Tibial nerve (tissue), 4 donors: ENCODE measurements at regions not wholly inside any gene's neighbourhood (a gene's known extent, or its start where the extent isn't known, plus 50 kb on each side); places are given as distances from the start of the nearest gene placed in this dataset.

Experiments
- DNase-seq, 2 donors: peaks; one replicate each; pipeline ENCODE4 v3.0.0-alpha.2; 2019; ENCODE audit warnings: low spot score in 2 of 2
- H3K27ac ChIP-seq, 4 donors: fragments of 200-600 bp; sonication (generic) in 3 of 4; one replicate each; pipeline ENCODE4 v1.5.1; 2017 to 2019; ENCODE audit warnings: mild to moderate bottlenecking in 1 of 4
- H3K27me3 ChIP-seq, 2 donors: fragments of 200-600 bp; sonication (generic) in 1 of 2; one replicate each; pipeline versions ENCODE4 v1.5.1 to v1.6.0; 2017 to 2019
- H3K36me3 ChIP-seq, 3 donors: fragments of 200-600 bp; sonication (generic); one replicate each; pipeline ENCODE4 v1.5.1; 2018 to 2019
- H3K4me1 ChIP-seq, 4 donors: fragments of 200-600 bp; sonication (generic) in 3 of 4; one replicate each; pipeline ENCODE4 v1.5.1; 2017 to 2019
- H3K4me3 ChIP-seq, 4 donors: fragments of 200-600 bp; sonication (generic) in 3 of 4; one replicate each; pipeline ENCODE4 v1.5.1; 2017 to 2019; ENCODE audit warnings: mild to moderate bottlenecking in 1 of 4, moderate library complexity in 1 of 4
- H3K9me3 ChIP-seq, 4 donors: fragments of 200-600 bp; sonication (generic) in 3 of 4; one replicate each; pipeline ENCODE4 v1.5.1; 2017 to 2019
- CTCF ChIP-seq, 5 experiments: fragments of 200-600 bp in 3 of 5; fragments of 450-650 bp in 2 of 5; sonication (generic) in 3 of 5; IDR thresholded peaks; one replicate each; pipeline ENCODE4 v1.5.1; 2016 to 2019; ENCODE audit warnings: antibody characterized with exemption in 5 of 5, mild to moderate bottlenecking in 3 of 5, moderate library complexity in 2 of 5
- EP300 ChIP-seq, 2 donors: sonication (generic); formaldehyde crosslinking; IDR thresholded peaks; one replicate each; pipeline ENCODE4 v1.6.1; 2017; ENCODE audit warnings: antibody characterized with exemption in 2 of 2, mild to moderate bottlenecking in 1 of 2
- POLR2A ChIP-seq, 2 donors: fragments of 450-650 bp; IDR thresholded peaks; one replicate each; pipeline ENCODE4 v1.6.1; 2017; ENCODE audit warnings: antibody characterized with exemption in 2 of 2, mild to moderate bottlenecking in 2 of 2, moderate library complexity in 2 of 2
- WGBS, 2 donors: methylation state at CpG; one replicate each; pipeline ENCODE4 v1.1.5; 2018; 5-methylcytosine and 5-hydroxymethylcytosine counted together

- no peak overlapping the region for H3K27ac ChIP-seq
- H3K36me3 ChIP-seq = no peaks in the 10 kb centered on the region
- peaks cover 0 to 24% (median 6%) of the 10 kb centered on the region in 4 donors for H3K9me3 ChIP-seq
- no peak for DNase-seq
- no peak for TF ChIP-seq CTCF (IDR thresholded peaks at IDR 0.05)
- no peak for TF ChIP-seq EP300 (IDR thresholded peaks at IDR 0.05)
- TF ChIP-seq POLR2A (IDR thresholded peaks at IDR 0.05) = no peak
- H3K27me3 ChIP-seq = no peaks in the 10 kb centered on the region
- no peaks in the 10 kb centered on the region for H3K4me1 ChIP-seq
- 88 to 93% methylated on average over 1 of the region's 1 CpG for WGBS, 2 donors
- no peak overlapping the region for H3K4me3 ChIP-seq
Measured at GRCh38 chr3:175988401-175988800, 1129.3 kb downstream of the NAALADL2 start.

- no peaks in the 10 kb centered on the region for H3K4me1 ChIP-seq
- H3K27me3 ChIP-seq = no peaks in the 10 kb centered on the region
- H3K9me3 ChIP-seq = peaks cover 0 to 24% (median 6%) of the 10 kb centered on the region in 4 donors
- 62 to 67% methylated on average over 1 of the region's 1 CpG for WGBS, 2 donors
- TF ChIP-seq CTCF (IDR thresholded peaks at IDR 0.05) = no peak
- TF ChIP-seq EP300 (IDR thresholded peaks at IDR 0.05) = no peak
- no peak for TF ChIP-seq POLR2A (IDR thresholded peaks at IDR 0.05)
- no peak for DNase-seq
- H3K36me3 ChIP-seq = no peaks in the 10 kb centered on the region
- H3K27ac ChIP-seq = no peak overlapping the region
- H3K4me3 ChIP-seq = no peak overlapping the region
Measured at GRCh38 chr3:175985781-175986180, 1126.6 kb downstream of the NAALADL2 start.

- TF ChIP-seq EP300 (IDR thresholded peaks at IDR 0.05) (no peak), CTCF (IDR thresholded peaks at IDR 0.05) (no peak), POLR2A (IDR thresholded peaks at IDR 0.05) (no peak)
- Histone ChIP-seq H3K36me3 (no peaks in the 10 kb centered on the region), H3K4me3 (no peak overlapping the region), H3K4me1 (no peaks in the 10 kb centered on the region), H3K9me3 (peaks cover 0 to 24% (median 5%) of the 10 kb centered on the region in 4 donors), H3K27me3 (no peaks in the 10 kb centered on the region), H3K27ac (no peak overlapping the region)
- WGBS, 2 donors = 0 to 82% methylated on average over 1 of the region's 1 CpG
- DNase-seq = no peak
Measured at GRCh38 chr3:175983379-175983778, 1124.2 kb downstream of the NAALADL2 start.

GRCh38 chr3:175980486-175981090 lies 1121.5 kb downstream of the NAALADL2 start:
- no peak for TF ChIP-seq CTCF (IDR thresholded peaks at IDR 0.05)
- TF ChIP-seq POLR2A (IDR thresholded peaks at IDR 0.05) = no peak
- TF ChIP-seq EP300 (IDR thresholded peaks at IDR 0.05) = no peak
- H3K4me3 ChIP-seq = no peak overlapping the region
- no peaks in the 10 kb centered on the region for H3K27me3 ChIP-seq
- H3K36me3 ChIP-seq = no peaks in the 10 kb centered on the region
- no peak for DNase-seq
- WGBS, 2 donors = 66 to 81% methylated on average over 2 of the region's 2 CpGs
- H3K4me1 ChIP-seq = no peaks in the 10 kb centered on the region
- peaks cover 0 to 5% (median 0%) of the 10 kb centered on the region in 4 donors for H3K9me3 ChIP-seq
- H3K27ac ChIP-seq = no peak overlapping the region

- Histone ChIP-seq H3K4me3 (no peak overlapping the region), H3K4me1 (no peaks in the 10 kb centered on the region), H3K27ac (no peak overlapping the region), H3K36me3 (no peaks in the 10 kb centered on the region), H3K27me3 (no peaks in the 10 kb centered on the region), H3K9me3 (peaks cover 0 to 5% (median 0%) of the 10 kb centered on the region in 4 donors)
- no peak for DNase-seq
- TF ChIP-seq POLR2A (IDR thresholded peaks at IDR 0.05) (no peak), CTCF (IDR thresholded peaks at IDR 0.05) (no peak), EP300 (IDR thresholded peaks at IDR 0.05) (no peak)
- 93 to 95% methylated on average over 30 of the region's 32 CpGs for WGBS, 2 donors
Measured at GRCh38 chr3:175977968-175978752, 1119.0 kb downstream of the NAALADL2 start.
